ENCODE measurements at regions not wholly inside any gene's neighbourhood (a gene's known extent, or its start where the extent isn't known, plus 50 kb on each side); places are given as distances from the start of the nearest gene placed in this dataset.

GRCh38 chr12:93181409-93181965 lies 196.2 kb upstream of the NUDT4 start:
- peak; percentile 56 to 63 for TF ChIP-seq POLR2AphosphoS5 (IDR thresholded peaks at IDR 0.05)
- no peak for TF ChIP-seq CTCF (IDR thresholded peaks at IDR 0.05)
- no peak for TF ChIP-seq POLR2A (IDR thresholded peaks at IDR 0.05; ENCODE audit: low read depth)

Measured in esophagus muscularis mucosa (tissue), 3 donors.